WI38 (cell line): ENCODE measurements at regions not wholly inside any gene's neighbourhood (a gene's known extent, or its start where the extent isn't known, plus 50 kb on each side); places are given as distances from the start of the nearest gene placed in this dataset.

Experiments used
- H3K4me3 ChIP-seq: 2 replicates; pipeline ENCODE4 v1.5.1; 2011; ENCODE audit warnings: low read depth, mild to moderate bottlenecking, control low read depth, low read length
- CTCF ChIP-seq: IDR thresholded peaks from 2 replicates; pipeline ENCODE4 v1.5.1; 2012; ENCODE audit warnings: low read depth, mild to moderate bottlenecking, control low read depth, low read length

GRCh38 chr10:128979405-128979804 lies 487.6 kb upstream of the MGMT start:
- H3K4me3 ChIP-seq: no peak overlapping the region
- no peak for TF ChIP-seq CTCF

GRCh38 chr10:128981251-128981650 lies 485.8 kb upstream of the MGMT start:
- TF ChIP-seq CTCF: no peak
- H3K4me3 ChIP-seq: no peak overlapping the region

- no peak for TF ChIP-seq CTCF
- no peak overlapping the region for H3K4me3 ChIP-seq
These were observed 485.0 kb upstream of the MGMT start for GRCh38 chr10:128981881-128982615.

- no peak for TF ChIP-seq CTCF
These were observed 484.5 kb upstream of the MGMT start for GRCh38 chr10:128982616-128982915.

GRCh38 chr10:128985036-128985435 lies 482.0 kb upstream of the MGMT start:
- H3K4me3 ChIP-seq: no peak overlapping the region
- no peak for TF ChIP-seq CTCF

More at GRCh38 chr10:128982616-128982915, 484.5 kb upstream of the MGMT start:
- H3K4me3 ChIP-seq: no peak overlapping the region

- H3K4me3 ChIP-seq: no peak overlapping the region
- no peak for TF ChIP-seq CTCF
These were observed 476.1 kb upstream of the MGMT start for GRCh38 chr10:128990986-128991385.

- H3K4me3 ChIP-seq: no peak overlapping the region
- TF ChIP-seq CTCF: no peak
These were observed 474.3 kb upstream of the MGMT start for GRCh38 chr10:128992770-128993169.
